ENCODE measurements at regions not wholly inside any gene's neighbourhood (a gene's known extent, or its start where the extent isn't known, plus 50 kb on each side); places are given as distances from the start of the nearest gene placed in this dataset.

DNA sequence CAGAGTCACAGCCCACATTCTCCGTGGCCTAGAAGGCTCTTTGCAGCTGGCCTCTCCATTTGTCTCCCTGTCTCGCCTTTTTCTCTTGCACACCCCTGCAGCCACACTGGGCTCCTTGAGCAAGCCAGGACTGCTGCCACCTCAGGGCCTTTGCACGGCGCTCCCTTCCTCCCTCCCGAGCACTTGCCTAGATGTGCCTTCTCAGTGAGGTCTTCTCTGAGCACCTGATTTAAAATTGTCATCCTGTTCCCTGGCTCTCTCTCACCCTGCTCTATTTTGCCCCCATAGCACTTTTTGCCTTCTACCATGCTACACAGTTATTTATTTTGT lies 102.9 kb upstream of the THY1 start:
- DNase-seq (ENCODE audit: low spot score): no peak
- no peak overlapping the region for H3K27ac ChIP-seq
- ChIA-PET POLR2A (ENCODE audit: low non-redundant PET) (no interaction called here), CTCF (no interaction called here)
- TF ChIP-seq, protein P1, sequence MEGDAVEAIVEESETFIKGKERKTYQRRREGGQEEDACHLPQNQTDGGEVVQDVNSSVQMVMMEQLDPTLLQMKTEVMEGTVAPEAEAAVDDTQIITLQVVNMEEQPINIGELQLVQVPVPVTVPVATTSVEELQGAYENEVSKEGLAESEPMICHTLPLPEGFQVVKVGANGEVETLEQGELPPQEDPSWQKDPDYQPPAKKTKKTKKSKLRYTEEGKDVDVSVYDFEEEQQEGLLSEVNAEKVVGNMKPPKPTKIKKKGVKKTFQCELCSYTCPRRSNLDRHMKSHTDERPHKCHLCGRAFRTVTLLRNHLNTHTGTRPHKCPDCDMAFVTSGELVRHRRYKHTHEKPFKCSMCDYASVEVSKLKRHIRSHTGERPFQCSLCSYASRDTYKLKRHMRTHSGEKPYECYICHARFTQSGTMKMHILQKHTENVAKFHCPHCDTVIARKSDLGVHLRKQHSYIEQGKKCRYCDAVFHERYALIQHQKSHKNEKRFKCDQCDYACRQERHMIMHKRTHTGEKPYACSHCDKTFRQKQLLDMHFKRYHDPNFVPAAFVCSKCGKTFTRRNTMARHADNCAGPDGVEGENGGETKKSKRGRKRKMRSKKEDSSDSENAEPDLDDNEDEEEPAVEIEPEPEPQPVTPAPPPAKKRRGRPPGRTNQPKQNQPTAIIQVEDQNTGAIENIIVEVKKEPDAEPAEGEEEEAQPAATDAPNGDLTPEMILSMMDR (conservative IDR thresholded peaks at IDR 0.05; ENCODE audit: low read depth): no peak

DNA sequence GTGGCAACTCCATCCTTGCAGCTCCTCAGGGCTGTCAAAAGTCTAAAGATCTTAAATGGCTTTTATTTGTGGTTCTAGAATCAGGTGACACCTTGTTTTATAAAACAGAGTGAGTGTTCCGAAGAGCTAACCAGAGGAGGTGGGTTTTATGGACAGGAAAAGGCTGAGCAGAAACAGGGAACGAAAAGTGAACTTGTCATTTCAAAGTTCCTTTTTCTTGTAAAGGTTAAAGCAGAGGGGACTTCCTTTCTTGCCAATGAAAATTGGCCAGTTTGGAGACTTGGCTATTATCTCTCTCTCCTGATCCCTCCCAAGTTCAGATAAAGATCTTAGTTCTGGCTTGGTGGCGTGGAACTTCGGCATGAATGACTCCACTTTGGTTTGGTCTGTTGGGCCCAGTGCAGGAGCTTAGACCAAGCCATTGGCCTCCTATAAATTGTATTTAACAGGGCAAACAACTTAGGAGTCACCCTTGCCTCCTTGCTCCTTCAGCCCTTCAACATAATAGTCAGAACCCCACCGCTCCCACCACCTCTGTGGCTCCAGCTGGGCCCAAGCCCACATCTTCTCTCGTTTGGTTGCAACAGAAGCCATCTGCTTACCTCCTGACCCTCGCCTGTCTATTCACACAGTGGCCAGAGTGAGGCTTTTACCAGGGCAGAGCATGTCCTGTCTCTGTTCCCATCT lies 102.4 kb upstream of the THY1 start:
- TF ChIP-seq, protein P1 (conservative IDR thresholded peaks at IDR 0.05; ENCODE audit: low read depth): no peak
- CTCF ChIA-PET: no interaction called here
- no peak for DNase-seq (ENCODE audit: low spot score)
- POLR2A ChIA-PET (ENCODE audit: low non-redundant PET): no interaction called here
- no peak overlapping the region for H3K27ac ChIP-seq

DNA sequence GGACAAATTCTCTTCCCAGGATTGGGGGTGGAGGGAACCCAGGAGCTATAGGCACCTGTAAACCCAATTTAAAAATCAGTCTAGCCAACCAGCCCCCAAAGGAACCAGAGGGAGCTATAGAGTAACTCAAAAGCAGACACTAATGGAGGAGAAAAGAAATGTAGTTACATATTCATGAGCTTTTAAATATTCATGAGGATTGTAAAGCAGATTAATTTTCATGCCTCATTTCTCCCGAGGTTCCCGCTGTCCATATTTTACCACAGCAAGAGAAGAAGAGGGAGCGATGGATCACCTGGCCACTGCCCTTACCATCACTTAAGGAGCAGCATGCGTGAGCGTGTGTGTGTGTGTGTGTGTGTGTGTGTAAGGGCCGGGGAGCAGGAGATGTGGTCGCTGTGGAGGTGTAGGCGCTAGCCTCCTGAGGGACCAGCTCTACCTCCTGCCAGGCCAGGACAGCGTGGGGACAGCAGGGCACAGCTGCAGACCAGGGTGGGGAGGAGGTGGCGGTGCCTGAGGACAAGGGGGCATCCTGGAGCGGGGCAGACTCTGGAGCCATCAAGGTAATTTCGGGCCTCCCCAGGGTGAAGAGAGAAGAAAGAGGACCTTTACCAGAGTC lies 100.7 kb upstream of the THY1 start:
- POLR2A ChIA-PET (ENCODE audit: low non-redundant PET): no interaction called here
- DNase-seq (ENCODE audit: low spot score): no peak
- H3K27ac ChIP-seq: no peak overlapping the region
- TF ChIP-seq, protein P1 (conservative IDR thresholded peaks at IDR 0.05; ENCODE audit: low read depth): no peak
- CTCF ChIA-PET: no interaction called here

DNA sequence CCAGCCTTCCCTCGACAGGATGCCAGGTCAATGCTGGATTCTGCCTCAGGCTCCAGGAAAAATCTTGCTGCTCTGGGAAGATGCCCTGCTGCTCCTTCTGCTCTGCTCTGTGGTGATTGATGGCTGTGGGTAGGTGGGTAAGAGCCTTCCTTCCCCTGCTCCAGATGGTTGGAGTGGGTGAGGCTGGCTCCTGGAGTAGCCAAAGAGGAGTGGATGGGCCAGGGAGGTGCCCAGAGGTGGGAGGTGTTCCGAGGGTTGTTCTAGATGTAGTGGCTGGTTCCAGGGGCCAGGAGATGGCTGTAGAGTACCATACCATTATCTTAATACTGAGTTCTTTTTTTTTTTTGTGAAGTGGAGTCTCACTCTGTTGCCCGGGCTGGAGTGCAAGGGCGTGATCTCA lies 99.6 kb upstream of the THY1 start:
- CTCF ChIA-PET: no interaction called here
- no peak overlapping the region for H3K27ac ChIP-seq
- TF ChIP-seq, protein P1 (conservative IDR thresholded peaks at IDR 0.05; ENCODE audit: low read depth): no peak
- POLR2A ChIA-PET (ENCODE audit: low non-redundant PET): no interaction called here
- DNase-seq (ENCODE audit: low spot score): no peak

DNA sequence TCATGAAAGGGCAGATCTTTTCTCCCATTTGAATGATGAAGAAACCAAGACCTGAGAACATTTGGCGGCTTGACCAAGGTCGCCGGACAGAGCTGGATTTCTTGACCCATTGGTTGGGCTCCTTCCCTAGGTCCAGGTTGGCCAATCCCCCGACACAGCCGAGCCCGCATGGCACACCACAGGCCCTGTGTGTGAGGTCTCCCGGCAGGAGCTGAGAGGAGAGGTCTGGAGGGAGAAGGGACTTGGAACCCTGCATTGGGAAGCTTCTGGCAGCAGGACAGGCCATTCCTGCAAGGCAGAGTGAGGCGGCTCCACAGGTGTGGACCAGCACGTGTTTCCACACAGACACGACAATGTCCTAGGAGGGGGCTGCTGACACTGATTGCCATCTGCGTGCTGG lies 98.6 kb upstream of the THY1 start:
- TF ChIP-seq, protein P1 (conservative IDR thresholded peaks at IDR 0.05; ENCODE audit: low read depth): no peak
- no peak for DNase-seq (ENCODE audit: low spot score)
- CTCF ChIA-PET: interaction anchor here (0.6 to 1.5 kb wide), 3 partner anchors 12 to 38 kb away, joined by 3 to 5 read pairs (median 5); no protein-coding TSS in a partner anchor
- POLR2A ChIA-PET (ENCODE audit: low non-redundant PET): no interaction called here
- no peak overlapping the region for H3K27ac ChIP-seq

DNA sequence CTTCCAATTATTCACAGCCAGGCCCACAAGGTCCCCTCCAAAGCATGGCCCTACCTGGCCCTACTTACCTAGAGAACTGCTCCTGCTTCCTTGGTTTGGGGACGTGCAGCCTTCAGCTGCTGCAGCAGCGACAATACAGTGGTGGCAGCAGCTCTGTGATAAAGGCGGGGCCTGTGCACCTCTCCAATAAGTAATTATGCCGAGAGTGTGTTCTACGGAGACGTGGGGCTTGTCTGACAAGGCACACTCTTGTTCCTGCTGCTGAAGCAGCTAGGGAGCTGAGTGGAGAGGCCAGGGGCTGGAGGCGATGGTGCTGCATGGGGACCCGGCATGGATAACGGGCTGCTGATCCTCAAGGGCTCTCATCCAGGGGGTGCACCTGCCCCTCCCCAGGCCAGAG lies 98.0 kb upstream of the THY1 start:
- POLR2A ChIA-PET (ENCODE audit: low non-redundant PET): no interaction called here
- TF ChIP-seq, protein P1 (conservative IDR thresholded peaks at IDR 0.05; ENCODE audit: low read depth): no peak
- H3K27ac ChIP-seq: no peak overlapping the region
- CTCF ChIA-PET: interaction anchor here (0.6 to 1.5 kb wide), 2 partner anchors 13 to 38 kb away, joined by 3 to 5 read pairs; no protein-coding TSS in a partner anchor
- no peak for DNase-seq (ENCODE audit: low spot score)
